COLO829 (cell line): ENCODE measurements at regions not wholly inside any gene's neighbourhood (a gene's known extent, or its start where the extent isn't known, plus 50 kb on each side); places are given as distances from the start of the nearest gene placed in this dataset.

Experiments used
- DNase-seq: peaks from one replicate; pipeline ENCODE4 v3.0.0; 2012; ENCODE audit warnings: low spot score

DNA sequence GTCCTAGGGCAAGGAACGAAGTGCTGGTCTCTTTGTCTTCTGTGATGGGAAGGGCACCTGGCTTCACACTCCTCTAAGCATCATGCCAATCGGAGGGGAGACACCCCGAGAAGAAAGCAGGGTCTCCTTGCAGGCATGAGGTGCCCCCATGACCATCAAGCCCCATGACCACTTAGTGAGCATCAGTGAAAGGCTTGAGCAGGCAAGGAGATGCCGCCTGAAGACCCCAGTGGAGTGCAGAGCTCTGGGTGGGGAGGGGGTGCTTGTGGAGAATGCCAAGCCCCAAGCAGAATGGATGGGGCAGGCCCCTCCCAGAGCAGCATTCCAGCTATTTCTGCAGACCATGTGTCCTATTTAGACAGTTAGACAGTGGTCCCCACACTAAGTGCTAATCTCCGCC, 232.7 kb upstream of the TNRC6C start:
- no peak for DNase-seq

DNA sequence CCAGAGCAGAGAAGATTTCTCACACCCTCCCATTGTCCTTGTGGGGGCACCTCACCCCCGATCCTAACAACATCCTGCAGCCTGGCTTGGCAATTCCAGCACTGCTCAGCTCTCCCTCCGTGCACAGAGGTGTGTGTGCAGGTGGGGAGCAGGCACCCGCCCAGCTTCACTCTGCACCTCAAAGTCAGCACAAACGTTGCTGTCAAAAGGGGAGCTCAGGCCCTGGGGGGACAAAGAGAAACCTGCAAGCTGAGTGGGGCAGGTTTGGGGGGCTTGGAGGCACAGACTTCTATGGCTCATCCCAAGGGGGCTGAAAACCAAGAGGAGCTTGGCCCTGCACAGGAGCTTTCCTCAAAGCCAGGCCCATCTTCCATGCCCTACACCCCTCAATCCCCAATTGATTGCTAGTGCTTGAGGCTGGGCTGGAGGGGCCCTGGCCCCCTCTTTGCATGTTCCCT, 231.9 kb upstream of the TNRC6C start:
- no peak for DNase-seq

DNA sequence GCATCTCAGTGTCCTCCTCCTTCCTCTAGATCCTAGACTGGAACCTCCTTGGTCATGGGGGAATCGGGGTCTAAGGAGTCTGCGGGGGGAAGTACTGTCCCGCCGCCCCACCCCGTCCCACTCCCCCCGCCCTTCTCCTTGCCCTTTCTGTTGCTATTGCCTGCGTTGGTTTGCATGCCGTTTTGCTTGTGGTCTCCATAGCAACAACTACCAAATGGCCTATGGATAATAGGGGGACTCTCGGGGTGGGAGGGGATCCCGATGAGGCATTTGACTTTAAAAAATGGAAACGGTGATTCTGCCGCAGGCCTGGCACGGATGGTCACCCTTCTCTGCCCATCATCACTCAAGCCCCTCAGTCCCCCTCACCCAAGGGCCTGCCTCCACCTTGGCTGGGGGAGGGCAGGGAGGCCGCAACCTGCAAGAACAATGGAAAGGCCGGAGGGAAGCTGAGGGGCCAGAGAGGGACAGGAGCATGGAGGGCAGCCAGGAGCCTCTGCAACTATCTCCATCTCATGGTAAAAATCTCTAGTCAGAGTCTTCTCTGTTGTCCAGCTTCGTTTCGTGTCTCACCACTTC, 231.4 kb upstream of the TNRC6C start:
- DNase-seq: no peak

DNA sequence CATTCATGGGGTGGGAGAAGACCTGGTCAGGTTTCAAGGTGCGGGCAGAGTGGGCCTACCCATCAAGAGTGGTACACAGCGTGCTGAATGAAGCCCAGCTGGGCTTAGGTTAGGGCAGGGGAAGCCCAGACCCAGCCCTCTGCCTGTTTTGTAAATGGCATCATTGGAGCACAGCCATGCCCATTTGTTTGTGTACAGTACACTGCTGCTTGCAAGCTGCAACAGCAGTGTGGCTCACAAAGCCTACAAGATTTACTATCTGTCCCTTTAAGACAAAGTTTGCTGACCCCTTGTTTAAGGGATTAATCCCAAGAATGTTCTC, 230.1 kb upstream of the TNRC6C start:
- no peak for DNase-seq

DNA sequence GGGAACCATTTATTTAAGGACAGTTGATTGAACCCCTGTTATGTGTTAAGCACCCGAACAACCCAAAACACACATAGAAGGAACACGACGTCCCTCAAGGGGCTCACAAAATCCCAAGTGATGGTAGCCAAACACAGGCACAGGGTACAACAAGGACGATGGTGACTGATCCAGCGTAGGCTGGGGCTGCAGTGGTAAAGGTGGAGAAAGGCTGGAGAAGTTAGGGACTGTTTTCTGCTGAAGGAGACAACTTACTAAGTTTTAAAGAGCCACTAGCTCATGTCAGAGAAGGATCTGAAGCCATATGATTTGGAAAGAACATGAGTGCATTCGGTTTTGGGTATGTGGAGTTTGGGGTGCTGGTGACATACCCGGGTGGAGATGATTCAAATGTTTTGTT, 229.6 kb upstream of the TNRC6C start:
- no peak for DNase-seq

DNA sequence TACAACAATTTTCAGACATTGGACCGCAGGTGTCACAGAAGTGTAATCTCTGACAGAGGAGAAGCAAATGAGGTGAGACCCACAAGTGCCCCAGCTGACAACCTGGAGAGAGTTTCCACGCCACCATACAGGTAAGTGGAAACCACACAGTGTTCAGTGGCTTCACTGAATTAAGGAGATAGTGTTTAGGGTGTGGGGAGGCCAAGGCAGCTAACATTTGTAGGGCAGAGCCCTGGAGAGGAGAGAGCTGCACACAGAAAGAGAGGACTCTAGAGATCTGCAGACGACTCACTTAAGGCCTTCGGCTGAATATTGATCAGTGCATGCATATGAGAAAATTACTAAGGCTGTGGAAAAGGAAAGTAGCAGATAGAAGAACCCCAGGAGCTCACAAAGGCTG, 228.9 kb upstream of the TNRC6C start:
- DNase-seq: no peak

DNA sequence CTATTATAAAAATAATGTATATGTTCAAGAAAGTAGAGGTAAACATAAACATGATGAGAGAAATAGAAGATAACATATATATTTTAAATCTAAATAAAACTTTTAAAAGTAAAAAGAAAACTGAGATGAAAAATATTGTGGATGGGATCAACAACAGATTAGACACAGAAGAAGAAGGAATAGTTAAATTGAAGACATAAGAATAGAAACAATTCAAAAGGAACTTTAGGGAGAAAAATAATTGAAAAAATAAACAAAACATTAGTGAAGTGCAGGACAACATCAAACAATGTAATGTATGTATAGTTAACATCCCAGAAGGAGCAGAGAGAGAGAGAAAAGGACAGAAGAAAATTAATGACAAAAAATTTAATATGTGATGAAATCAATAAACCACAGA, 228.1 kb upstream of the TNRC6C start:
- DNase-seq: no peak

DNA sequence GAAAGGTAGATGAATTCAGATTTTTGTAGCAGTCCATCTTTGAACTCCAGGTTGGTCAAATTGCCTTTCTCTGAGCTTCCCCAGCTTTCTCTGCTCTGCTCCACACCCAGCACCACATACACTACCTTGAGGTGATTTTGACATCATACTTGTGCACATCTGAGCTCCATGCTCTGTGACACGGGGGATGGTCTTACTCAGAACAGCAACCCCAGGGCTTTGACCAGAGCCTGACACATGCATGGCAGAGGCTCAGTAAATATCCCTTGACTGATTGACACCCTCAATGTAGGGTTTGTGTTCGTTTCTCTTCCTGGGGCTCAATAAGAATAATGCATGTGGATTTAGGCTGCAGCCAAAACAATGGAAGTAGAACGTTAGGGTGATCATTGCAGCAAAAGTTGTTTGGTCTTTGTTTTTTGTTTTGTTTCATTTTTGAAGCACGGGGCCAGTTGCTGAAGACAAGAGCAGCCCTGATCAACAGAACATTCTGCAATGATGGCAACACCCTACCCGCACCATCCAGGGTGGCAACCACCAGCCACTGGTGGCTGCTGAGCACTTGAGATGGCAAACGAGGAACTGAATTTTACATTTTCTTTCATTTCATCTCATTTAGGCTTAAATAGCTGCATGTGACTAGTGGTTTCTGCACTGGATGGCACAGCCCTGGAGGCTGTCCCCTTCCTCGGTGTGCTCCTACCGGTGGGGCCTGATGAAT, 224.8 kb upstream of the TNRC6C start:
- DNase-seq: no peak

DNA sequence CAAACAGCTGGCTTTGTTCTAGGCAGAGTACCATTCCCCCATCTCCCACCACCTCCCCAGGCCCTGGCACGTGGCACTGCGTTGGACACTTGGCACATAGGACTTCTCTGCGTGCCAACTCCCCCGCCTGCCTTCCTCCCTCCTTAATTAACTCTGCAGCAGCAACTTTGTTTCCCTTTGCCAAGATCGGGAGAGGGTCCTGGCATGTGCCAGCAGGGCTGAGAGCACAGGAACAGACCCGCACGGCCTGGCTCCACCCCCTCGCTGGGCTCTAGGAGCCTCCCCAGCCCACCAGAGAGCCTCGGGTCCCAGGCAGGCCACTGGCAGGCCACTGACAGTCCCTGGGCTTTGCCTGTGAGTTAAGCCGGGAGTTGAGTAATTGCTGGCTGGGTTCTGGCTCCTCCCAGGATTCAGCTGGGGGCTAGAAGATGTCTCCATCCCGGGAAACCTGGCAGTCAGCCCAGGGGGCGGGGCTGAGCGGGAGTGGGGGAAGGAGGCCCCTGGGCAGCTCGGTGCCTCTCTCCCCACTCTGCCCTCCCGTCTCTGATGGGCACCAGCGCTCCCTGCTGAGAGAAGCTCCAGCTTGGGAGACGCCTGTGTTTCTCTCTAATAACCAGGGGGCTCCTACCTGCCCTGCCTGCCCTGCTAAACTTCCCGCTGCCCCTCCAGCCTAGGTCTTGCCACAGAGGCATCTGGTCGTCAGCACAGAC, 224.0 kb upstream of the TNRC6C start:
- peak; percentile 35 for DNase-seq

DNA sequence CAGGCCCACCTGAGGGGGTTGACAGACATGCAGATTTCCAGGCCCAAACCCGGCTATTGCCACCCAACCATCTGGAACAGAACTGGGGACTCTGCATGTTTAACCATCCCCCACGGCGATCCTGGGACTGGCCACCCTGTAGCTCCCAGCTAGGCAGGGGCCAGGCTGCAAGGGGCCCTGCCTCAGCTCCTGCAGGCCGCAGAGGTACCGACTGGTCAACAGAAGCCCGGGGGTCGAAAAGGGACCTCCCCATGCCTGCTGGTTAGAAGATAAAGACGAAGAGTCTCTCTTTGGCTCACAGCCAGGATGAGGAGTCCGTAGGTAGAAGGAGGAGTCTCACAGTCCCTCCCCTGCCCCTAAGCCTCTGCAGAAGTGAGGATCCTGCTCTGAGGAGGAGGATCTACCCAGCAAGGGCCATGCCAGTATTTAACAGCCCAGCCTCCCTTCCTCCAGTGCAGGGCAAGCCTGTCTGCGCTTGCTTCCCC, 223.4 kb upstream of the TNRC6C start:
- no peak for DNase-seq

DNA sequence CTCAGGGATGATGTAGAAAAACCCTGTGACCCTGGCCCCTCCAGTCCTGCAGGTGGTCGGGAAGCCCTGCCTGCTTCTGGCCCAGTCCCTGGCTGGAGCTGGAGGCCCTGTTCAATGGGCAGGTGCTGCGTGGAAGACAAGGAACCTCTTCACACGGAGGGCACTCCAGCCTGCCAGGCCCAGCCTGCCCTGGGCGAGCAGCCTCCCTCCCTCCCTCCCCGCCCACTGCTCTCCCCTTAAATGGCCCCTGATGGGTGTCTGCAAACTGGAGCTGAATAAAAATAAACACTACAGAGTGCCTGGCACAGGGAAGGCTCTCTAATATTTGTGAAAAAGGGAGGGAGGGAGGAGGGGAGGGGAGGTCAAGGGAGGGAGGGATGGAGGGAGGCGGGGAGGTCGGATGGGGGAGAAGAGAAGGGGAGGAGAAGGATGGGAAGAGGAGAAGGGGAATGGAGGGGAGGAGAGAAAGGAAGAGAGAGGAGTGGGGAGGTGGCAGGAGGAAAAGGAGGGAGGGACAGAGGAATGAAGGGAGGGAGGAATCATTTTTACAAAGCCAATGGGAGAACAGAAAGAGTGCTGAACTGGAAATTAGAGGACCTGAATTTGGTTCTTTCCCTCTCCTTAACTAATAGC, 222.8 kb upstream of the TNRC6C start:
- no peak for DNase-seq

DNA sequence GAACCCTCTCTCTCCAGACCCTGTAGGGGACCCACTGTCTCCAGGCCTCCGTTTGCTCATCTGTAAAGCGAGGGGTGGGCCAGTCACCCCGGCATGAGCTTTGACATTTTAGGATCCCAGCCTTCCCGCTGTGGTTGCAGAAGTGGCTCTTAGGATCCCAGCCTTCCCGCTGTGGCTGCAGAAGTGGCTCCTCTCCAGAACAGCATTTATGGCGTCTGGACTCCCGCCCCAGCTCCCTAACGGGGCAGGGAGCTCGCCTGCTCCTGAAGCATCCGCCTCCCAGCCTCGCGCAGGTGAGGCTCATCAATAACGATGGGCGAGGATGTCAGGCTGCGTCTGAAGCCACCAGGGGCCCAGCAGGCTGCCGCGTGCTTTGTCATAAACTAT, 222.3 kb upstream of the TNRC6C start:
- DNase-seq: no peak

DNA sequence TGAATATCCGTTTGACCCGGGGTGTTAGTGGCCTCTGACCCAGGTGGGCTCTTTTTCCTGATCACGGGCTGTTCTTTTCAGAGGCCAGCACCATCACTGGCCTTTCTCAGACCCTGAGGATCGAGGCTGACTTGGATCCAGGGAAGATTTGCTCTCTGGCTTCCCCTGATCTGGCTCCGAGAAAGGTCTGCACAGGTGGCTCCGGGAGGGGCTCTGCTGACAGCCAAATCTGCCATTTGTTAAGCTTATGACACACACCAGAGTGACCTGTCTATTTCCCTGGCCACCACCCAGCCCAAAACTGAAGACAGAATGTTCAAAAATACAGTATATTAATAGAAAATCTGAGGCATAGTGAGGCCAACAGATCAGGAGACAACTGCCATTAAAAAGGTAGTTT, 221.8 kb upstream of the TNRC6C start:
- no peak for DNase-seq

DNA sequence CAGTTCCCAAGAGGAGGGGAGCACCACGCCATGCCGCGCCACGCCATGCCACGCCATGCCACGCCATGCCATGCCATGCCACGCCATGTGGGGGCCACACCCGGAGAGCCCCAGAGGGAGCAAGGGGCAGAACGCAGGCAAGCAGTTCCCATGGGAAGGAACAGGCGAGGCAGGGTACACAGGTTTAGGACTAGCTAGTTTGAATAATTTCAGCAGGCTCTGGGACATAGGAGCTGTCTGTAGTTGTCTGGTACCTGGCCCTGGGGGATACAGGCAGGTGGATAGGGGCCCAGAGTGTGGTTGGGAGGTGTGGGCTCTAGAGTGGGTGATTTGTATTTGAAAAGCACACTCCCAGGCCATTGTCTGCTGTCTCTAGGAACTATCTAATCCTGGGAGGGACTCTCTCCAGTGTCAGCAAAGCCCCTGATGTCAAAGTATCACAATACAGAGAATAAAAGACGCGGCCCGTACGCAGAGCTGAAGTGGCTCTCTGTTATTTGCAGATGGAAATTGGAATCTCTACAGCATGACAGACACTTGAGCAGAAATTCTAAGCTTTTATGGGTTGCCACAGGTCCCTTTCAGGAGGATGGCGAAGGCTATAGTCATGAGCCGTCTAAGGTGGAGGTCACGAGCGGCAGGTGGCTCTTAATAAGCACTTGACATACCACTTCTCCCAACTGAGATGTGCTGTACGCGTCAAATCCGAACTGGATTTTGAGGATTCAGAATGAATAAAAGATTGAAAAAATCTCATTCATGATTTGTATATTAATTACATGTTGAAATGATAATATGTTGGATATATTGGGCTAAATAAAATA, 220.8 kb upstream of the TNRC6C start:
- DNase-seq: no peak

DNA sequence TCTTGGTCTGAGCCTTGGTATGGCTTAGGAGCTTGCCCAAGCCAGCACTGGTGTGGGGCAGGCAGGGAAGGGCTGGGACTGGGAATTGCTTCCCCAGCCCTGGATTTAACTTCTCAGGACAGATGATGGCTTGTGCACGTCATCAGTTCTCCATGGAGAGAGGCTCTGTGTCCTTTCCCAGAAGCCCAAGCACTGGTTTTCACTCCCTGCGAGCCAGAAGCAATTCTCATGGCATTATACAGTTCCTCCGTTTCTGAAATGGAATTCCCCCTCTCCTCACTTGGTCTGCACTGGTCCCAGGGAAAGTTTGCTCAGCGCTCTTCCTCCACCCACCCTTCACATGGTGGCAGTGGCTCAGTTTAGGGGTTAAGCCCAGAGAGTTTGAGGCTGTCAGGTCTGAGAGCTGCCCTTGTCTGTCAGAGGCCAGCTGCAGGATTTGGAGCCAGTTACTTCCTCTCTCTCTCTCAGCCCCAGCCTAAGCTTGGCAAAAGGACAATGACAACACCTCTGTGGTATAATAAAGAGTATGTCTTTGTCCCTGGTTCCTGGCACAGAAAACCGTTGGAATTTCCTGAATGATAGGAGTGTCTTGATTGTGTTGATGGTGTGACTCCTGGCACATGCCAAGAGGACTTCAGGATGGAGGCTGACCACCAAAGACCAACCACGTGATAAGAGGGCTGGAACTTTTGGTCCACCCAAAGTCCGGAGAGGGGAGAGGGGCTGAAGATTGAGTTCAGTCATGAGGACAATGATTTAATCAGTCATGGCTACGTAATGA, 219.6 kb upstream of the TNRC6C start:
- DNase-seq: no peak

DNA sequence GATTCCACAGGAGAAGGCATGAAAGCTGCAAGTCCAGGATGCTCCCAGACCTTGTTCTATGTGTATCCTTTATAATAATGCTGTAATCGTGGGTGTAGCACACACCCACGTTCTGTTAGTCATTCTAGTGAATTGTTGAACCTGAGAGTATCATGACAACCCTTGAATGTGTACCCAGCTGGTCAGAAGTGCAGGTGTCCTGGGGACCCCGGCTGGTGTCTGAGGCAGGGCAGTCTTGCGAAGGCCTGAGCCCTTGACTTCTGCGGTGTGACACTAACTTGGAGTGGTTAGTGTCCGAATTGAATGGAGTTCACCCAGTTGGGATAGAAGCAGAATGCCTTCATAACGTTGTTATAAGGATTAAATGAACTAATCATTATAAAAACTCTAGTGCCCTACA, 218.0 kb upstream of the TNRC6C start:
- DNase-seq: no peak

DNA sequence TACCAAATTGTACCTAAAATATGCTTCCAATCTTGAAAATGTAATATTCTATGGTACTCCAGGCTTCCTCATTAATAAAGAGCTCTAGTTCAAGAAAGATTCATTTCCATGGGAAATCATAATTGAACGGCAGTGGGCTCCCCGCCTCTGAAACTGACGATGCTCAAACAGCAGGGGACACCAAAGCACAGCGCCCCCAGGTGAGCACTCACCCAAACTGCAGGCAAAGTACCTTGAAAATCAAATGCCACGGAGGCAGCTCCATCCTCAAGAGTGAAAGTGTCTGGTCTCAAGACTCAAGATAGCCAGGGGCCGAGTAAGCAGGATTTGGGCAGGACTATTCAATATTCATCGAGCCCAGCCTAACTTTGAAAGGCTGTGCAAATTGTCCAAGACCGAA, 217.4 kb upstream of the TNRC6C start:
- no peak for DNase-seq

DNA sequence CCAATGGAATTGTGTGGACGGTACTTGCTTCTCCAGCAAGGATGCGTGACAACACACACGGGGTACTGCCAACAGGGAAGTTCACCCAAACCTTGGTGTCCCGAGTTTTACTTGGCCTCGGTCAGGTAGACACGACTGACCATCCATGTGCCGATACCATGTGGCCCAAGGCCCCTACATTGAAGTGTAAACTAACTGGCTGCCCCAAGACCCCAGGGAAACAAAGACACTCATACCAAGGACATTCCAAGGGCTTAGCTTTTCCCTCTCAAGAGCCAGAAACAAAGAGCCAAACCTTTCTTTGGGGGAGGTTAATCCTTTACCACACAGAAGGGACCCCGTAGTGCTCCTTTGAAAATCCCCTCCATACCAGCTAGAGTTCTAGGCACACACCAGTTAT, 215.9 kb upstream of the TNRC6C start:
- no peak for DNase-seq

DNA sequence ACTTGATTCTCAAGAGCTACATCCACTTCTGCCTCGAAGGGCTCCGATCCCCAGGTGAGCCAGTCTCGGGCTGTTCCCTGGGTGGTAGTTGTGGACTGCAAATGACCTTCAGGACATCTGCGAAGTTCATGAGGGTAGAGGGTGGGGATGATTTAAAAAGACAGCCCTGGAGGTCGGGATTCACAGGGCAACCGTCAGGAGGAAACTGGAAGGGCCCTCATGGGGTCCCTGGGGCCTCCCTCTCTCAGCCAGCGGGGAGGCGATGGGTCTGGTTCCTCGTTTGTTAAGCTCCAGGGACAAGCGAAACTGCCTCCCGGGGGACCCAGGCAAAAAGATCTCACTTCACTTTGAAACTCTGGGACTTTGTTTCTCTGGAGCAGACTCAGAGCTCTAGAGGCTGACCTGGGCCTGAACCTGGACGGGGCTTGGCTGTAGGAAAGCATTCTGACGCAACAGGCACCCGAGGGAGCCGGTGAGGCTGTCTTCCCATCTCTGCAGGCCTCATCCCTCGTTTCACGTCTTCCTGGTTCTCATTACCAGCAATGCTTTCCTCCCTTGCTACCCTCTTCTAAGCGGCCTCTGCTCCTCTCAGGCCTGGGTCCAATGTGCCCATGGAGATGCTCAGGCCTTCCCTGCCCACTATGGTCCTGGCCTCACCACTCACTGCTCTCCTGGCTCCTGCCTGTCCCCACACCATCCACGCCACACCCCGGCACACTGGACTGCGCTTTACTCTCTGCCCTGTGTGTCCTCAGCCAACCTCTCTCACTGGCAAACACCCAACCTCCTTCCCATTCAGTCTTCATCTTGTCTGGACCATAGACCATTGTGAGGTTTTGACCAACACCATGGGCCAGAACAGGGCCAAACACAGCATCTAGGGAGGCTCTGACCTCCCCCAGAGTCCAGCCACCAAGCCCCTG, 214.2 kb upstream of the TNRC6C start:
- no peak for DNase-seq

DNA sequence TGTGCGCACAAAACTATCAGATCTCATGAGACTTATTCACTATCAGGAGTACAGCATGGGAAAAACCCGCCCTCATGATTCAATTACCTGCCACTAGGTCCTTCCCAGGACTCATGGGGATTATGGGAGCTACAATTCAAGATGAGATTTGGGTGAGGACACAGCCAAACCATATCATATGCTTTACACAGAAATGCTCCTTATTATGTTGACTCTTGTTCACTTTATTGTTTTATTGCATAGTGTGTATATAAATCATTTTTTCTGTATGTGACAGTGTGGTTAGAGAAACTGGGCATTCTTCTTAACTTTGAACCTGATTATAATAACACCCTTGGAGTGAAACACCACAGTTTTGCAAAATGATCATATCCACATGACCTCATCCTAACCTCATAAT, 212.8 kb upstream of the TNRC6C start:
- no peak for DNase-seq
